Common myeloid progenitor, CD34-positive (primary cell): ENCODE measurements at regions not wholly inside any gene's neighbourhood (a gene's known extent, or its start where the extent isn't known, plus 50 kb on each side); places are given as distances from the start of the nearest gene placed in this dataset.

ENCODE experiments used
- CTCF ChIA-PET: fragments of 350-600 bp; sonication (Branson Sonifier 250); formaldehyde crosslinking; loops from one replicate; lab custom pipeline; 2021; ENCODE audit warnings: antibody characterized with exemption; lab: Charles Lee
- POLR2A ChIA-PET: fragments of 350-600 bp; sonication (Branson Sonifier 250); formaldehyde crosslinking; loops from one replicate; lab custom pipeline; 2021; ENCODE audit warnings: antibody characterized with exemption; lab: Charles Lee
- DNase-seq, 3 donors: peaks; one replicate each; pipeline versions ENCODE4 v3.0.0 to v3.0.0-alpha.2; 2013
- H3K27ac ChIP-seq, 2 experiments: 1 replicate in 1 of 2; 2 replicates in 1 of 2; pipeline ENCODE4 v1.7.0; 2013; ENCODE audit warnings: inconsistent platforms in 2 of 2, low read length in 2 of 2, mild to moderate bottlenecking in 2 of 2, low read depth in 1 of 2, moderate library complexity in 1 of 2; ENCODE audit not compliant: severe bottlenecking in 2 of 2, insufficient read depth in 1 of 2, poor library complexity in 1 of 2
- H3K27me3 ChIP-seq, 5 experiments: replicated peaks in 2 of 5; 1 replicate in 3 of 5; 2 replicates in 2 of 5; pipeline versions ENCODE4 v1.6.1 to v1.7.0; 2013; ENCODE audit warnings: low read length in 4 of 5, mild to moderate bottlenecking in 2 of 5, moderate library complexity in 2 of 5, inconsistent platforms in 1 of 5; ENCODE audit not compliant: insufficient read depth in 5 of 5, control insufficient read depth in 4 of 5
- H3K36me3 ChIP-seq, 4 experiments: 1 replicate in 2 of 4; 2 replicates in 2 of 4; pipeline versions ENCODE4 v1.6.1 to v1.7.0; 2013; ENCODE audit warnings: low read length in 3 of 4, control low read depth in 1 of 4, mild to moderate bottlenecking in 1 of 4; ENCODE audit not compliant: control insufficient read depth in 4 of 4, insufficient read depth in 4 of 4
- H3K4me1 ChIP-seq, 4 experiments: 1 replicate in 3 of 4; 2 replicates in 1 of 4; pipeline versions ENCODE4 v1.6.1 to v1.7.1; 2013; ENCODE audit warnings: low read length in 3 of 4, mild to moderate bottlenecking in 3 of 4, control low read depth in 1 of 4, inconsistent platforms in 1 of 4, moderate library complexity in 1 of 4; ENCODE audit not compliant: control insufficient read depth in 4 of 4, insufficient read depth in 4 of 4; ENCODE audit errors: control extremely low read depth in 1 of 4
- H3K4me3 ChIP-seq, 7 experiments: 1 replicate in 4 of 7; 2 replicates in 3 of 7; pipeline versions ENCODE4 v1.5.1 to v1.7.0; 2013; ENCODE audit warnings: mild to moderate bottlenecking in 7 of 7, low read length in 6 of 7, moderate library complexity in 6 of 7, inconsistent platforms in 2 of 7, low read depth in 2 of 7, control low read depth in 1 of 7; ENCODE audit not compliant: insufficient read depth in 4 of 7, control insufficient read depth in 1 of 7; ENCODE audit errors: extremely low read depth in 1 of 7
- H3K9me3 ChIP-seq, 5 experiments: 1 replicate in 4 of 5; 2 replicates in 1 of 5; pipeline versions ENCODE4 v1.6.1 to v1.7.1; 2013; ENCODE audit warnings: low read length in 4 of 5, mild to moderate bottlenecking in 2 of 5, inconsistent platforms in 1 of 5, low read depth in 1 of 5, moderate library complexity in 1 of 5; ENCODE audit not compliant: control insufficient read depth in 4 of 5, insufficient read depth in 2 of 5; ENCODE audit errors: control extremely low read depth in 1 of 5
- WGBS: methylation state at CpG from one replicate; pipeline ENCODE4 v1.1.5; 2013; ENCODE audit not compliant: insufficient coverage; 5-methylcytosine and 5-hydroxymethylcytosine counted together

DNA sequence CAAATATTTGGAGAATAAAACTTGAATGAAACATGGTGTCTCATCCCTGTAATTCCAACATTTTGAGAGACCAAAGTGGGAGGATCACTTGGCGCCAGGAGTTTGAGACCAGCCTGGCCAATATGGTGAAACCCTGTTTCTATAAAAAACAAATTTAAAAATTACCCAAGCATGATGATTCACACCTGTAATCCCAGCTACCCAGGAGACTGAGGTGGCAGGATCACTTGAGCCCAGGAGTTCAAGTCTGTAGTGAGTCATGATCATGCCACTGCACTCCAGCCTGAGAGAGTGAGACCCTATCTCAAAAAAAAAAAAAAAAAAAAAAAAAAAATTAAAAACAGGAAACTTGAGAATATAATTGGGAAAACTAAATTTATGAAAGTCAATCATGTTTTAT, 481.1 kb downstream of the SEMA3D start:
- Histone ChIP-seq H3K27ac (no peak overlapping the region), H3K4me3 (no peak overlapping the region), H3K4me1 (no peaks in the 10 kb centered on the region), H3K27me3 (no peaks in the 10 kb centered on the region), H3K36me3 (no peaks in the 10 kb centered on the region), H3K9me3 (no peaks in the 10 kb centered on the region)
- ChIA-PET POLR2A (no interaction called here), CTCF (no interaction called here)
- peak in 1 of 3 donors; percentile 6 for DNase-seq
- 80% methylated on average over 1 of the region's 1 CpG for WGBS

DNA sequence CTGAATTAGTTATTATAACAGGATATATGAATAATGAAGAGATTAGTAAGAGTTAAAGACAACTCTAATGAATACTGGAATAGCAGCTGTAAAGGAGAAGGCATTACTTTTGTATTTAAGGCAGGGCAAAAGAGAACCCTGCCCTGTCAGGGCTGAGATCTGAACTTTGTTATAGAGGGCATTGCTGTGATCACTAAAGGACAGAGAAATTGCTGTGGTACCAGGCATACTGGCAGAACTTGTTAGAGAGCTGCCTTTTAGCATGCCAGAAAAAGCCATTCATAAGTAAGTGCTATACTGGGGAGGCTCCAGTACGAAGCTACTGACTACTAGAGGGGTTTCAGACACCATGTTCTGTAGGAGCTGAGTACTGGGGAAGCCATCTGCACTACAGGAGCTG, 481.8 kb downstream of the SEMA3D start:
- Histone ChIP-seq H3K27me3 (no peaks in the 10 kb centered on the region), H3K27ac (no peak overlapping the region), H3K36me3 (no peaks in the 10 kb centered on the region), H3K4me1 (no peaks in the 10 kb centered on the region), H3K4me3 (no peak overlapping the region), H3K9me3 (no peaks in the 10 kb centered on the region)
- ChIA-PET POLR2A (no interaction called here), CTCF (no interaction called here)
- 100% methylated on average over 1 of the region's 1 CpG for WGBS
- no peak for DNase-seq

DNA sequence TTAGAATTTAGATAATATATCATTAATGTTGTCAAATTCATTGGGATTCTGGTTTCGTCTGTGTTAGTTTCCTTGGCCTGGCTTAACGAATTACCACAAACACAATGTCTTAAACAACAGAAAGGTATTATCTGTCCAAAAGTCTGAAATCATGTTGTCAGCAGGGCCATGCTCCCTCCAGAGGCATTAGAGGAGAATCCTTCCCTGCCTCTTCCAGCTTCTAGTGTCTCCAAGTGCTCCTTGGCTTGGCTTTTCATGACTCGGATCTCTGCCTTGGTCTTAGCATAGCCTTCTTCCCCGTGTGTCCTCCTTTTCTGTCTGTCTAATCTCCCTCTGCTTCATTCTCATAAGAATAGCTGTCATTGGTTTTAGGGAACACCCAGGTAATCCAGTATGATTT, 482.5 kb downstream of the SEMA3D start:
- DNase-seq, result no peak
- ChIA-PET POLR2A (no interaction called here), CTCF (no interaction called here)
- no peak overlapping the region for H3K4me3 ChIP-seq
- no peaks in the 10 kb centered on the region for H3K27me3 ChIP-seq
- H3K9me3 ChIP-seq, result no peaks in the 10 kb centered on the region
- no peak overlapping the region for H3K27ac ChIP-seq
- no peaks in the 10 kb centered on the region for H3K36me3 ChIP-seq
- 93% methylated on average over 3 of the region's 4 CpGs for WGBS
- no peaks in the 10 kb centered on the region for H3K4me1 ChIP-seq

DNA sequence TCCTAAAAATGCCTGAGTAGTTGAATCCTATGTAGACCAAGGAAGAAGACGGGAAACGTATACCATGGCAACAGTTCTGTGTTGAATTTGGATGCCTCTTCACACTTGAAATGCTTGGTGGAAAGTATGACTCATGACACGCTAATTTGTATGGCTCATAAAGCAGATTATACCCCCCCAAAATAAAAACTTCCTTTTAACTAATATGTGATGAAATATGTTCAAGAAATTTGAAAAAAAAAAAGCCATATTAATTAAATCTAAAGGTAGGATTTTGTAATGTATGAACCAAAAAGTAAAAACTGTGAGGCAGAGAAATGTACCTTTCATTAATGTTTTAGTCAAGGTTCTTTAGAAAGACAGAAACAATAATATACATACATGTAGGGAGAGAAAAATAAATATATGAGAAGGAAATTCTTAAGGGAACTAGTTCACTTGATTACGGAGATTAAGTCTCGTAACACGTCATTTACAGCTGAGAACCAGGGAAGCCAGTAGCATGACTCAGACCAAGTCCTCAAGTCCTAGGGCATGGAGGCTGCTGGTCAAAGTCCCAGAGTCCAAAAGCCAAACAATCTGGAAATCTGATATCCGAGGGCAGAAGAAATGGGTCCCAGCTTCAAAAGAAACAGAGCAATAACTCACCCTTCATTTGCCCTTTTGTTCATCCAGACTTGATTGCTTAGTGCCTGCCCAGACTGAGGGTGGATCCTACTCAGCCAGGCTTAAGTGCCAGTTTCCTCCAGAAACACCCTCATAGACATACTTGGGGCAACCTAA, 485.1 kb downstream of the SEMA3D start:
- Histone ChIP-seq H3K9me3 (no peaks in the 10 kb centered on the region), H3K36me3 (no peaks in the 10 kb centered on the region), H3K27me3 (no peaks in the 10 kb centered on the region), H3K27ac (no peak overlapping the region), H3K4me1 (no peaks in the 10 kb centered on the region), H3K4me3 (no peak overlapping the region)
- WGBS, result 78% methylated on average over 4 of the region's 7 CpGs
- CTCF ChIA-PET, result no interaction called here
- POLR2A ChIA-PET, result no interaction called here
- DNase-seq, result no peak

DNA sequence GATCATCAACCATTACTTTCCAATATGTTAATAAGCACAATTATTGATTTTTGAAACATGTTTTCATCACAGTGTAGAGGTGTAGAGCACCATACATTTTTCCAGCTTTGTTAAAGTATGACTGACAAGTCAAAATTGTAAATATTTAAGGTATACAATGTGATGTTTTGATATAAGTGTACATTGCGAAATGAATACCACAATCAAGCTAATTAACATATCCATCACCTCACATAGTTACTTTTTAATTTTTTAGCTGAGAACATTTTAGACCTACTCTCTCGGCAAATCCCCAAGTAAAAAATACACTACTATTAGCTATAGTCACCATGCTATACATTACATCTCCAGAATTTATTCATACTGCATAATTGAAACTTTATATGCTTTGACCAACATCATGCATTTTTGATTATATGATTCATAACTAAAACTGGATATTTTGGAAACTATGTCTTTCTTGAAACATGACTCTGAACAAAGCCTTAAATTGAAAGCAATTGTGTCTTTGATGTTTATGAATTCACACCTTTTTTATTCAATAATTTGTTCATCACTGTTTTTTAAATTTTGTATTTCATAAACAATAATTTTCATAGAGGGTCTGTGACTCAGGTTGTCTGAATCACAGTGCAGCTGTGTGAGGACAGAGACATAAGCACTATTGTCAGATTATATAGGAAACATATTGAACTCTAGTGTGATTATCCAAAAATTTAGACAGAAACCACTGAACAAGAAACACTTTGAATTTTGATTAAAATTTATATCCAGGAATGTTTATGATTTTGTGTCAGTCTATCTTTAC, 486.1 kb downstream of the SEMA3D start:
- Histone ChIP-seq H3K27ac (no peak overlapping the region), H3K4me1 (no peaks in the 10 kb centered on the region), H3K27me3 (no peaks in the 10 kb centered on the region), H3K4me3 (no peak overlapping the region), H3K9me3 (no peaks in the 10 kb centered on the region), H3K36me3 (no peaks in the 10 kb centered on the region)
- POLR2A ChIA-PET, result no interaction called here
- CTCF ChIA-PET, result no interaction called here
- DNase-seq, result no peak
- WGBS, result 100% methylated on average over 1 of the region's 2 CpGs

DNA sequence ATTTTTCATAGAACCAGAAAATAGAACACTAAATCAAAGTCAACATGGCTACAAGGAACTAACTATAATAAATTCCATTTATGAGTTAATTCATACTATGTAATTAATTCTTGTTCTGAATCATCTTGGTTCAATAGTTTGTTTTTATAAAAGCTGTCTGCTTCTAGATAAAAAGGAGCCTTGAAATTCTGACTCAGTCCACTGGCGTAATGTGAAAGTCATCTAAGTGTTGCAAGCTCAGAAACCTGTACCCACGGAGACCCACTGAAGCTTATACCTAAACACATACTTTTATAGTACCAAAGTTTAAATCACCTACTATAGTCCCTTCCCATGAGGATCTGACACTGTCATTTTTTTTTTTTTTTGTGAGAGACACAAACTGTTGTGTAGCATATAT, 489.4 kb downstream of the SEMA3D start:
- WGBS, result 100% methylated on average over 1 of the region's 2 CpGs
- CTCF ChIA-PET, result no interaction called here

DNA sequence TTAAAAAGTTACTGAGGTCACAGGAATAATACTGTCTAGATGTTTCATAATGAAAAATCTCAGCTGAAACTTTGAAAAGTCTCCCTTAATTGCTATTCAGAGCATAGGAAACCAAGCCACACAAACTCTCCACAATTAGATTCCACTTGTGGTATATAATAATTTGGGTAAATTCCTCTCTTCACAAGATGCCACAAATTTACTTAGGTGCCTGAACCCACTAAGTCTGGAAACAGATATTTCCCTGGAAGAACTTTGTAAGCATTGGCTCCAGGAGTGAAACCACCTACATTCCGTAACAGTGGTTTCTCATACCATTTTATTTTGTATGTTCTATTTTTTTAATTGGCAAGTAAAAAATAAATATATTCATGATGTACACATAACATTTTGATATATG, 493.4 kb downstream of the SEMA3D start:
- CTCF ChIA-PET, result no interaction called here
- WGBS, result no CpG with 5 or more reads among the region's 1 CpG
- no peak for DNase-seq
- peaks cover 0 to 1% (median 0%) of the 10 kb centered on the region in 5 experiments for H3K9me3 ChIP-seq
- H3K4me1 ChIP-seq, result no peaks in the 10 kb centered on the region
- H3K27ac ChIP-seq, result no peak overlapping the region
- H3K4me3 ChIP-seq, result no peak overlapping the region
- no peaks in the 10 kb centered on the region for H3K36me3 ChIP-seq
- POLR2A ChIA-PET, result no interaction called here
- H3K27me3 ChIP-seq, result no peaks in the 10 kb centered on the region

More for the DNA sequence above, 489.4 kb downstream of the SEMA3D start:
- POLR2A ChIA-PET, result no interaction called here
- H3K9me3 ChIP-seq, result no peaks in the 10 kb centered on the region
- no peaks in the 10 kb centered on the region for H3K36me3 ChIP-seq
- no peak overlapping the region for H3K27ac ChIP-seq
- no peak overlapping the region for H3K4me3 ChIP-seq
- no peaks in the 10 kb centered on the region for H3K27me3 ChIP-seq
- H3K4me1 ChIP-seq, result no peaks in the 10 kb centered on the region
- DNase-seq, result no peak
